Testis (tissue), 2 donors: ENCODE measurements at regions not wholly inside any gene's neighbourhood (a gene's known extent, or its start where the extent isn't known, plus 50 kb on each side); places are given as distances from the start of the nearest gene placed in this dataset.
"Not testable (repeated sequence)": the region's sequence is repeated elsewhere in the genome, so short reads cannot be mapped to it uniquely, and the experiment has no call there.

Experiments used
- DNase-seq: peaks from one replicate; pipeline ENCODE4 v3.0.0-alpha.2; 2019
- H3K27ac ChIP-seq, 2 donors: fragments of 200-600 bp; sonication (generic); one replicate each; pipeline ENCODE4 v1.5.1; 2019
- H3K27me3 ChIP-seq: fragments of 200-600 bp; sonication (generic); one replicate; pipeline ENCODE4 v1.5.1; 2019
- H3K36me3 ChIP-seq: fragments of 200-600 bp; sonication (generic); one replicate; pipeline ENCODE4 v1.5.1; 2017; ENCODE audit warnings: low read depth; ENCODE audit errors: missing control alignments
- H3K4me1 ChIP-seq: fragments of 200-600 bp; sonication (generic); one replicate; pipeline ENCODE4 v1.5.1; 2019
- H3K4me3 ChIP-seq, 2 donors: fragments of 200-600 bp; sonication (generic); one replicate each; pipeline ENCODE4 v1.5.1; 2017 to 2019
- H3K9me3 ChIP-seq: fragments of 200-600 bp; sonication (generic); one replicate; pipeline ENCODE4 v1.5.1; 2017
- POLR2A ChIP-seq: fragments of 450-650 bp; IDR thresholded peaks from one replicate; pipeline ENCODE4 v1.6.1; 2017; ENCODE audit warnings: antibody characterized with exemption, mild to moderate bottlenecking, moderate library complexity
- WGBS, 2 donors: methylation state at CpG; one replicate each; pipeline ENCODE4 v1.1.5; 2018; 5-methylcytosine and 5-hydroxymethylcytosine counted together
- intact Hi-C: fragments of 100-400 bp; cut with DNase I; formaldehyde crosslinking; loops from one replicate; pipeline ENCODE4 v1.15.1; 2023; ENCODE audit warnings: low total_unique reads
- TF ChIP-seq, protein P1 (sequence below), 3 experiments: fragments of 450-650 bp in 2 of 3; fragments of 200-600 bp in 1 of 3; sonication (generic) in 1 of 3; IDR thresholded peaks; one replicate each; pipeline ENCODE4 v1.5.1; 2016 to 2019; ENCODE audit warnings: antibody characterized with exemption in 3 of 3, mild to moderate bottlenecking in 2 of 3, moderate library complexity in 1 of 3

DNA sequence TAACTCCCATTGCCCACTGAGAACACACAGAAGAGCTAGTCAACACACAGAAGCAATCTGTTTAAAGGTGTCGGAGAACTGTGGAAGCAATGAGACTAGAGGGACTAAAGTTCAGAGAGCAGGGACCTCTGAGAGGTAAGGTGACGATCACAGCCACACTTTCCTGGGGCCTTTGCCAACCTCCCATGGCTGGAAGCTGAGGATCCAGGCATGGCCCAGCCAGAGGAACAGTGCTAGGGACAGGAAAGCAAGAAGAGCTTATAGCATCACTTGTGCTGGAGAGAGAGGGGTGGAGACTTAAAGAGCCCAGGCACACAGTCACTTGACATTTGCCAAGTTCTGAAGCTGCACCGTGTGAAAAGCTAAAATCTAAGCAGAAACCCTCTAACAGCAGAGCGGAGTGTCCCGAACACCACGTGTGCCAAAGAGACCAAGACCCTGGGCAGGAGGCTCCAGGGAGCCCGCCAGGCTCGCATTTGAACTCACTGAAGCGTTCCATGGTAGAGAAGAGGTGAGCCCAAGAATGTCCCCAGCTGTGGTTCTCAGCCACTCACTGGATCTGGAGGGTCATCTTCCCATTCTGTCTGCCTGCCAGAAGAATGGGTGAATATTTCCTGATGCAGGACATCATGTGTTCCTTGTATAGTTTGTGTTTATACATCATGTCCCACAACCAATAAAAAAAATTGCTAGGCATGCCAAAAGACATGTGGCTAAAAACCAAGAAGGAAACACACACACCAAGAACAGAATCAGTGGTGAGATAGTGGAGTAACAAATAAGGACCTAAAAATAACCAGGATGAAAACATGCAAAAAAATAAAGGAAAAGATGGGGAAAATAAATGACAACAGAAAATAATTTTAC, 174.0 kb upstream of the C14orf180 start:
- Histone ChIP-seq H3K36me3 (no peaks in the 10 kb centered on the region), H3K27me3 (no peaks in the 10 kb centered on the region), H3K4me1 (no peaks in the 10 kb centered on the region), H3K27ac (no peak overlapping the region), H3K9me3 (no peaks in the 10 kb centered on the region), H3K4me3 (no peak overlapping the region)
- TF ChIP-seq, protein P1, sequence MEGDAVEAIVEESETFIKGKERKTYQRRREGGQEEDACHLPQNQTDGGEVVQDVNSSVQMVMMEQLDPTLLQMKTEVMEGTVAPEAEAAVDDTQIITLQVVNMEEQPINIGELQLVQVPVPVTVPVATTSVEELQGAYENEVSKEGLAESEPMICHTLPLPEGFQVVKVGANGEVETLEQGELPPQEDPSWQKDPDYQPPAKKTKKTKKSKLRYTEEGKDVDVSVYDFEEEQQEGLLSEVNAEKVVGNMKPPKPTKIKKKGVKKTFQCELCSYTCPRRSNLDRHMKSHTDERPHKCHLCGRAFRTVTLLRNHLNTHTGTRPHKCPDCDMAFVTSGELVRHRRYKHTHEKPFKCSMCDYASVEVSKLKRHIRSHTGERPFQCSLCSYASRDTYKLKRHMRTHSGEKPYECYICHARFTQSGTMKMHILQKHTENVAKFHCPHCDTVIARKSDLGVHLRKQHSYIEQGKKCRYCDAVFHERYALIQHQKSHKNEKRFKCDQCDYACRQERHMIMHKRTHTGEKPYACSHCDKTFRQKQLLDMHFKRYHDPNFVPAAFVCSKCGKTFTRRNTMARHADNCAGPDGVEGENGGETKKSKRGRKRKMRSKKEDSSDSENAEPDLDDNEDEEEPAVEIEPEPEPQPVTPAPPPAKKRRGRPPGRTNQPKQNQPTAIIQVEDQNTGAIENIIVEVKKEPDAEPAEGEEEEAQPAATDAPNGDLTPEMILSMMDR (IDR thresholded peaks at IDR 0.05), result no peak
- TF ChIP-seq POLR2A, result no peak
- WGBS, 2 donors, result 45 to 67% methylated on average over 8 to 9 of the region's 9 CpGs
- DNase-seq, result no peak
- intact Hi-C loops, result no loop called here

DNA sequence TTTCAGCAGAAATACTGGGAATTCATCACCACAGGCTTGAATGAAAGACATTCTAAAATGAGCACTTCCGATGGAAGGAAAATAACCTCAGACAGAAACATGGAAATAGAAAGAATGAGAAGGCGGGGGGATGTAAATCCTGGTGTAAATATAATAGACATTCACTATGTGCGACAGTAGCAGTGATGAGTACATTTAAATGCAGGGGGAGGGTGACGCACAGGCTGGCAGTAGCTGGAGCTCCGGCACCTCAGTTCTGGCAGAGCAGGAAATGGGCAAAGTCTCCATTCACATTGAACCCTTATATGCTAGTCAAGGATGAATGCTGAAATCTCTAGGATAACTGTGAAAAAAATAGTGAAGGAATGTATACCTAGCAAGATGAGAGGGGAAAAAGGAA, 172.7 kb upstream of the C14orf180 start:
- no peak for DNase-seq
- 89 to 92% methylated on average over 5 of the region's 5 CpGs for WGBS, 2 donors
- no peak for TF ChIP-seq POLR2A
- TF ChIP-seq, protein P1 (IDR thresholded peaks at IDR 0.05), result no peak
- intact Hi-C loops, result no loop called here
- no peaks in the 10 kb centered on the region for H3K36me3 ChIP-seq
- no peaks in the 10 kb centered on the region for H3K4me1 ChIP-seq
- no peaks in the 10 kb centered on the region for H3K9me3 ChIP-seq
- H3K27me3 ChIP-seq, result no peaks in the 10 kb centered on the region
- no peak overlapping the region for H3K27ac ChIP-seq
- no peak overlapping the region for H3K4me3 ChIP-seq

DNA sequence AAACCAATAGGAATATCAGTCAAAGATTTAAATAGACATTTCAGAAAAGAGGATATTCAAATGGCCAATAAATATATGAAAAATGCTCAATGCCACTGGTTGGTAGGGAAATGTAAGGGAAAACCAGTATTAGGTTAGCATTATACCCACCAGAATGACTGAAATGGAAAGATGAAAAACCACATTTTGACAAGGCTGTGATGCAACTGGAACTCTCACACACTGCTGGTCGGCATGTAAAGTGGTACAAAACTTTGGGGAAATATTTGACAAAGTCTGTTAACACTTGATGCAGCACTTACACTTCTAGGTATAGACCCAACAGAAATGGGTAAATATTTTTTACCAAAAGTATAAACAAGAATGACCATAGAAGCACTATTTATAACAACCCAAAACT, 163.2 kb upstream of the C14orf180 start:
- H3K9me3 ChIP-seq, result no peaks in the 10 kb centered on the region
- H3K27ac ChIP-seq, result no peak overlapping the region
- no peaks in the 10 kb centered on the region for H3K27me3 ChIP-seq
- TF ChIP-seq, protein P1 (IDR thresholded peaks at IDR 0.05), result no peak
- no peak for TF ChIP-seq POLR2A
- no peaks in the 10 kb centered on the region for H3K4me1 ChIP-seq
- no peak overlapping the region for H3K4me3 ChIP-seq
- no peaks in the 10 kb centered on the region for H3K36me3 ChIP-seq
- WGBS, 2 donors, result 90 to 91% methylated on average over 1 of the region's 1 CpG
- DNase-seq, result no peak
- intact Hi-C loops, result no loop called here

DNA sequence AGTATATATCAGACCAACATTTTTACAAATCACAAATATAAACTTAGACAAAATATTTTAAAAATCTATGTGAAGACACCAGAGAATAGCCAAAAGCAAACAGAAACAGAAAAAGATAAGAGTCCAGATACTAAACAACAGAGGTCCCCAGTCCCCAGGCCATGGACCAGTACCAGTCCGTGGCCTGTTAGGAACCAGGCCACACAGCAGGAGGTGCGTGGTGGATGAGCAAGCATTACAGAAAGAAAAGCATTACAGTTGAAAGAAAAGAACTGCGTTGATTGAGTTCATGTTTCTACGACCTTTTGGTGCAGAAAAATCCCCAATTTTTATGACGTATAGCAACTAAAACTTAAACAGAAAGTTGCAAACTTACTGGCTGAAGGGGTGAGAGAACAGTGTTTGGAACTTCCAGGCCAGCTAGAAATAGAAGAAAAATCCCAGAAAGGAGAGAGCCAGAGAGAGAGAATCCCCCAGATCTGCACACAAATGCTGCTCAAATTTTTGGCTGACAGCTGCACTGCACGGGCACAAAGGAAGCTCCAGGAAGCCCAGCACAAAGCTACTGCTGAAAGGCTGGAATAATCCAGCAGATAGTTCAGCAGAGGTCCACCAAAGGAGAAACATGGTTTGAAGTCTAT, 159.6 kb upstream of the C14orf180 start:
- WGBS, 2 donors, result 86 to 88% methylated on average over 6 of the region's 6 CpGs
- H3K9me3 ChIP-seq, result no peaks in the 10 kb centered on the region
- DNase-seq, result no peak
- H3K27me3 ChIP-seq, result no peaks in the 10 kb centered on the region
- intact Hi-C loops, result no loop called here
- no peaks in the 10 kb centered on the region for H3K36me3 ChIP-seq
- H3K4me3 ChIP-seq, result no peak overlapping the region
- TF ChIP-seq, protein P1 (IDR thresholded peaks at IDR 0.05), result no peak
- TF ChIP-seq POLR2A, result no peak
- no peak overlapping the region for H3K27ac ChIP-seq
- peaks cover 10% of the 10 kb centered on the region for H3K4me1 ChIP-seq

DNA sequence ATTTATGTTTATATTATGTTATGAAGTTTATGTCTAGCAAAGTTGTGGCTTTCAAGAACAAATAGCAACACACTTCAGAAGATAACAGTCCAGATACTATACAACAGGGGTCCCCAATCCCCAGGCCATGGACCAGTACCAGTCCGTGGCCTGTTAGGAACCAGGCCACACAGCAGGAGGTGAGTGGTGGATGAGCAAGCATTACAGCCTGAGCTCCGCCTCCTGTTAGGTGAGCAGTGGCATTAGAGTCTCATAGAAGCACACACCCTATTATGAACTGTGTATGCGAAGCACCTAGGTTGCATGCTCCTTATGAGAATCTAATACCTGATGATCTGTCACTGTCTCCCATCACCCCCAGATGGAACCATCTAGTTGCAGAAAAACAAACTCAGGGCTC, 159.0 kb upstream of the C14orf180 start:
- DNase-seq, H3K4me3 ChIP-seq, H3K9me3 ChIP-seq, intact Hi-C loops, H3K27ac ChIP-seq, H3K27me3 ChIP-seq, H3K36me3 ChIP-seq: not testable (repeated sequence)
- peaks cover 13% of the 10 kb centered on the region for H3K4me1 ChIP-seq
- 94 to 99% methylated on average over 3 of the region's 3 CpGs for WGBS, 2 donors
